GM19372 (cell line): ENCODE measurements at regions not wholly inside any gene's neighbourhood (a gene's known extent, or its start where the extent isn't known, plus 50 kb on each side); places are given as distances from the start of the nearest gene placed in this dataset.

Source experiments
- ATAC-seq: cut with Tn5 transposase; IDR thresholded peaks from one replicate; pipeline ENCODE4 v1.9.1; 2021; ENCODE audit warnings: mild to moderate bottlenecking, low read depth, moderate library complexity; ENCODE audit not compliant: unreplicated experiment

DNA sequence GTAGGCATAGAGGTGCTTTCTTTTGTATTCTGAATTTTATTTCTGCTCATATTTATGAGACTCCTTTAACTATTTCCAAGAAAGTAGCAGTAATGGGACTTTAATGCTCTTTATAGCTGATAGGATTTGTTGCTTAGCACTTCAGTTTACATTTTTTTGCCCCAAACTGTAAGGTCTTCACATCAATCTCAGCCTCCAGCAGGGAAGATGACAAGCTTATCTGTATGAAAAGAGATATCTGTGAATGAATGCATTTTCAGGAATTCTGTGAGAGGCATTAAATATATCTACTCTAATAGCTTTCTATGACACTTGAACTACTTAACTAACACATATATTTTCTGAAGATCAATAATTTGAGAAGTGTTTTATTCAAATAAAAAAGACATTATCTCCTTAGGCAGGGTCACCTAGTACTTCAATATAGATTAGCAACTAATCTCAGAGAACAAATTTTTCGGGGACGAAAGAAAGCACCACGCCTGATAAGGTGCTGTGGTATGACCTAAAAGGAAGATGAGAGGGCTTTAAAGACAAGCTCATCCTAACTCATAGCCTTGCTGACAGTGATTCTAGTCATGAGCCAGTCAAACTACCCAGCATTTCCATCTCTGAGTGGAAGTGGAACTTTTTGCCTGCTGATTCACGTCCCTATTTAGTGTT, 766.1 kb upstream of the CNTNAP5 start:
- no peak for ATAC-seq

DNA sequence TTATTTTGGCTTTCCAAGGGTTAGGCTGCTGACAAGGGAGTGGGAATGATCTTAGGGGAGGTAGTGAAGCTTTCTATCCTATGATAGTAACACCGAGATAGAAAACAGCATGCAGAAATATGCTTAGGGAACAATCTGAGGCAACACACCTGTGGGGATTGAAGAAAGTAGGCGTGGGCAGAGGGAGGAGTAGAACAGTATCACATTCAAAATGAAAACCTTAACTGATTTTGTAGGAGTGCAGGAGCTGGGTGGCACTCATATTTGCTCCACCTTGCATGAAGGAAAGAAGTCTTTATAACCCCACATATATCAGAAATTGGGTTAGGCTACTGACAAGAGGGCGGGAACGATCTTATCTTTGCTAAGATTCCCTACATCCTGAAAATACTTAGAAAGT, 762.2 kb upstream of the CNTNAP5 start:
- ATAC-seq = no peak

DNA sequence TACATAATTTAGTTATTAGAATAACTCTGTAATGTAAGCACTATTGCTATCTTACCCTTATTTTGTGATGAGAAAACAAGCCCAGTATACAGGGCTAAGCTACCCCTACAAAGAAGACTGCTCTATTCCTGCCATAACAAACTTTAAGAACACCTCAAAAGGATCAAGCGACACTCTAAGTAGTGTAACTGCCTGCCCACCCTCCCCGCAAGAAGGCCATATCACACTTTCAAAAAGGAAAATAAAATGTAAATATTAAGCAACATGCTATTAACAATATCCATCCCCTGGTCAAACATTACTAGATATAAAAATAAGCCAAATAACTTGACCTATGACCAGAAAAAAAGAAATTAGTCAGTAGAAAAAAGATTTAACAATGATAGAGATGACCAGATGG, 741.7 kb upstream of the CNTNAP5 start:
- no peak for ATAC-seq

GRCh38 chr2:123303731-123304130, 721.4 kb upstream of the CNTNAP5 start:
- ATAC-seq = no peak
